H1 (cell line): ENCODE measurements at regions not wholly inside any gene's neighbourhood (a gene's known extent, or its start where the extent isn't known, plus 50 kb on each side); places are given as distances from the start of the nearest gene placed in this dataset.

Experiments
- ATF2 ChIP-seq: IDR thresholded peaks from 2 replicates; pipeline ENCODE4 v1.6.1; 2012; ENCODE audit warnings: low read length, inconsistent platforms
- CTBP2 ChIP-seq: IDR thresholded peaks from 2 replicates; pipeline ENCODE4 v1.7.0; 2011; ENCODE audit warnings: borderline replicate concordance, mild to moderate bottlenecking, moderate library complexity, mixed read lengths, low read length; ENCODE audit not compliant: insufficient read depth, insufficient read length
- PHF8 ChIP-seq: fragments of 200-600 bp; sonication (generic); conservative IDR thresholded peaks from 2 replicates; pipeline ENCODE4 v1.7.1; 2012; ENCODE audit warnings: low read depth, mild to moderate bottlenecking, inconsistent platforms, low read length, moderate library complexity
- POLR2A ChIP-seq, 2 experiments: IDR thresholded peaks; 1 replicate in 1 of 2; 2 replicates in 1 of 2; pipeline ENCODE4 v1.6.1; 2011; ENCODE audit warnings: low read depth in 2 of 2, low read length in 2 of 2, mild to moderate bottlenecking in 2 of 2; ENCODE audit errors: control extremely low read depth in 1 of 2

GRCh38 chr2:150063432-150063889, 424.0 kb downstream of the RND3 start (continued):
- no peak for TF ChIP-seq ATF2
- no peak for TF ChIP-seq POLR2A (IDR thresholded peaks at IDR 0.05; ENCODE audit: control extremely low read depth in 1 of 2, low read depth in 2 of 2, low read length in 2 of 2)
- no peak for TF ChIP-seq CTBP2
- TF ChIP-seq PHF8, result no peak
- TF ChIP-seq, all 59 proteins: peak for 0
